ENCODE measurements at regions not wholly inside any gene's neighbourhood (a gene's known extent, or its start where the extent isn't known, plus 50 kb on each side); places are given as distances from the start of the nearest gene placed in this dataset.
"Not testable (repeated sequence)": the region's sequence is repeated elsewhere in the genome, so short reads cannot be mapped to it uniquely, and the experiment has no call there.

DNA sequence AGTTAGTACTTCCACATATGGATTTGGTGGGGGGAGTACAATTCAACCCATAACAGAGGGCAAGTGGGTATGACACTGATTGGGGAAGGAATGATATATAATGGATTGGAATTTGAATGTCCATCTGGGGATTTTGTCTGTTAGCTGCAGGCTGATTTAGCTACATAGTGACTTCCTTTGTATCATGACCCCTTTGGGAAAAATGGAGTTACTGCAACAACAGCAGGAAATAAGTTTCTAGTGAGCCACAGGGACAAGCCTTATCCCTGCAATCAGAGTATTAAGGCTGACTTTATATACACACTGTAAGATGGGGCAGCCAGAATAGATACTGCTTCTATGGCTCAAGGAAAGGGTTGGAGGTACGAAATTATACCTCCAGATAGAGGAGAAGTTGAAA is 404.4 kb upstream of the MEIS1 start:
- no peak for DNase-seq (ENCODE audit: low spot score)

- no peak for DNase-seq (ENCODE audit: low spot score)
Observed at GRCh38 chr2:66024391-66024790, 410.5 kb upstream of the MEIS1 start.

DNA sequence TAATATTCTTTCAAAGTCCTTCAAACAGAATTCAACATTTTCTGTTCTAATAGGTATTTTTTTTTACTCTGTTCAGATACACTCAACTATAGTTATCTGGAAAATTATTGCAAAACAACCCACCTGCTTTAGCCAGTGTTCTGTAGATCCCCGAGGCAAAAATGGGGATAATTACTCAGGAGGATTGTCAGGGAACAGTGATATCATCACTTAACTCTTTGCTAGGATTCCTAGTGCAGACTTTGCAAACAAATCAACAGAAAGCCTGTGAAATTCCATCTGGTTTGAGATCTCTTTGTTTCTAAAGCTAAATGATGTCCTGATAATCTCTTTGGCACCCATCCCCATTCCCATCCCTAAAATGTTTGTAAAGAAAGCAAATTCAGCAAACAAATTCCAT is 413.6 kb upstream of the MEIS1 start:
- DNase-seq (ENCODE audit: low spot score): no peak

- DNase-seq (ENCODE audit: low spot score): no peak
Observed at GRCh38 chr2:66017763-66018162, 417.2 kb upstream of the MEIS1 start.

GRCh38 chr2:66014450-66014849 is 420.5 kb upstream of the MEIS1 start:
- no peak for DNase-seq (ENCODE audit: low spot score)

DNA sequence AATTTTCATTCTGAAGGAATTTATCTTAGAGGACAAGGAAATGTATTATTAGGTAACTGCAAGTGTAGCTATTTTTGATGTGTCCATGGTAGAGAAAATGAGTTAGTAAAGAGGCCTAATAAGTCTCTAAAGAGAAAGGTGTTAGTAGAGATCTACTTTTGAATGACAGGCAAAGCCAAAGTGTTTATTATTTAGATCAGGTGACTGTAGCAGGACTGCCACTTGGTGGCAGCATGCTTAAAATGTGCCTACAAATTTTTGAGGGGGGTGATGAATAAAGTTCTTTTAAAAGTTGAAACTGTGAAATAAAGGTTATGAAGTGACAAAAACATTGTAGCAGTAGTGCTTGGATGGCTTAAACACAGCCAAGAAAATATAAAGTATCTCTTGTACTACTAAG is 421.5 kb upstream of the MEIS1 start:
- no peak for DNase-seq (ENCODE audit: low spot score)

DNA sequence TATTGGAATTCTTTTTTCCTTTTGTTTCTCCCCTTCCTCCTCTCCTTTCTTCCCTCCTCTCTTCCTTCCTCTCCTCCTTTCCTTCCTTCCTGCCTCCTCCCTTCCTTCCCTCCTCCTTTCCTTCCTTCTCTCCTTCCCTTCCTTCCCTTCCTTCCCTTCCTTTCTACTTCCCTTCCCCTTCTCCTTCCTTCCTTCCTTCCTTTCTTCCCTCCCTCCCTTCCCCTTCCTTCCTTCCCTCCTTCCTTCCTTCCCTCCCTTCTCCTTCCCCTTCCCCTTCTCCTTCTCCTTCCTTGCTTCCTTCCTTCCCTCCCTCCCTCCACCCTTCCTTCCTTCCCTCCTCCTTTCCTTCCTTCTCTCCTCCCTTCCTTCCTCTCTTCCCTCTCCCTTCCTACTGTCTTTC is 431.0 kb upstream of the MEIS1 start:
- no peak for DNase-seq (ENCODE audit: low spot score)

DNA sequence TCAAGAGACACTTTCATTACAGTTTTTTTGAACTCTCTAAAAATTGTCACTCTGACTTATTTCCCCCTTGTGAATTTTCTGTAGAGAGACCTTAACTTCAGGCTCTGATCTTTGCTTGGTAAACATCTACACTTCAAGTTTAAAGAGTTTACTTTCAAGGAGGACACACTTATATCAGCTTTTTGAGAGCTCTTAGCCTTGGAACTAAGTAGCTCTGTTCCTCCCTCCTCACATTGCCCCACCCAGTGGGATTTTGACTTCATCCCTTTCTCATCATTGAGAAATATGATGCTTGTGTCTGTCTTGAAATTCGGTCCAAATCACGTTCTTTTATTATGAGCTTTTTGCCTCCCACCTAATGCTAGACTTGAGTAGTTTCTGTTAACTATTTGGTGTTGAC is 433.4 kb upstream of the MEIS1 start:
- DNase-seq (ENCODE audit: low spot score): no peak

DNA sequence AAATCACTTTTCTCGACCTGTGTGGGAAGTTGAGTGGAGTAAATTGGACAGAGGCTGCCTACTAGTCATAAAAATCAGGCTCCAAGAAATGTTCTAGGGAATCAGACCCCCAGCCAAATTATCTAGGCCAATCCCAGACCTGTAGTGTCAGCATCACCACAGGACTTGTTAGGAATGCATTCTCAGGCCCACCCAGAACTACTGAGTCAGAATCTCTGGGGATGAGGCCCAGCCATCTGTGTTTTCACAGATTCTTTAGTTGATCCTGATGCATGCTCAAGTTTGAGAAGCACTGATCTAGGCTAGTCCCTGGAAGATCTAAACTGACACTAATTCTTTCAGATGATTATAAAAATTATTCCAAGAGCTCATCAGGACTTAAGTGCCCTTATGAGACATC is 434.0 kb upstream of the MEIS1 start:
- DNase-seq (ENCODE audit: low spot score): no peak

GRCh38 chr2:65999796-66000195 is 435.1 kb upstream of the MEIS1 start:
- DNase-seq (ENCODE audit: low spot score): no peak

DNA sequence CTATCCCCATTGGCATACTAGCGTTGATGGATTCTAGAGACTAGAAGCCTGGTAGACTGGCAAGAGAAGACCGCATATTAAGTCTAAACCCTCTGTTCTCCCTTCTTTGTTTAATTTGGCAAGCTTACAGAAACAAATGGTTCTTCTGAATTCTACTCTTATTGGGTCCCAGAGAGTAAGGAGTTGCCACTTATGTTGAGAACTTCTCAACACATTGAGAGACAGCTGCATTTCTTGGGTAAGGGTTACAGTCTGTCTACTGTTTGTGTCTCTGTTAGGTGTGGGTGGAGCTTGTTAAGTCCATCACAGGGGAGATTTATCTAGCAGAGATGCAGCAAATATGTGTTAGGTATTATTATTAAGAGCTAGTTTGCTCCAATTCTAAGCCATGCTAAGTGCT is 435.8 kb upstream of the MEIS1 start:
- DNase-seq (ENCODE audit: low spot score): no peak

DNA sequence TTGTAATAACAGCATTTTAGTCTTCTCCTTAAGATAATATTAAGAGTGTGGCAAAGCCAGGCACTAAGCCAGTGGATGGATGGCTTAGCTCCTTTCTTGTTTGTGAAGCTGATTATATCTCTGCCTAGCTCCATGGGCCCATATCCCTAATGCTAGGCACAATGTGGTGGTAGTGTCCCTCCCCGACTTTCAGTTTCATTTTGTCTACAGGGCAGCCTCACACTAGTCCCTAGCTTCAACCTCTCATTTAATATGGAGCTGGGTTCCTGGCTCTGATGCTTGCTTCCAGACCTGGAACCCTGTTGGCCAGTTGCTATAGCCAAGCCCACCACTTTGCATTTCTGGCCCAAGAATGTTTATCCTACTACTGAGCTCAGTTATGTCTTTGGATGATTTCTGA is 437.0 kb upstream of the MEIS1 start:
- DNase-seq (ENCODE audit: low spot score): no peak

DNA sequence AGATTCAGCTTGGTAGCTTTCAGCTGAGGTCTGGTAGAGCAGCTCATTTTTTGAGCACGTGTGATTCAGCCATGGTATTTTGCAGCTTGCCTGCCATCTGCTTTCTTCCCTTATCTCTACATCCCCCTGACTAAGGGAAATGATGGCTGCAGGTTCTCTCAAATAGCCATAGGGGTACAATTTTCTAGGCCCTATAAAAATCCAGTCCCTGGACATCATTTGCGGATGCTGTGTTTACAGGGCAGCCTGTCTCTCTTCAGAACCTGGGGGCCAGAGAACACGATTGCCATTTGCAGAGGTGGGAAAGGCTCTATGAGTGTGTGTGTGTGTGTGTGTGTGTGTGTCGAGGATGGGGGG is 442.7 kb upstream of the MEIS1 start:
- no peak for DNase-seq (ENCODE audit: low spot score)

DNA sequence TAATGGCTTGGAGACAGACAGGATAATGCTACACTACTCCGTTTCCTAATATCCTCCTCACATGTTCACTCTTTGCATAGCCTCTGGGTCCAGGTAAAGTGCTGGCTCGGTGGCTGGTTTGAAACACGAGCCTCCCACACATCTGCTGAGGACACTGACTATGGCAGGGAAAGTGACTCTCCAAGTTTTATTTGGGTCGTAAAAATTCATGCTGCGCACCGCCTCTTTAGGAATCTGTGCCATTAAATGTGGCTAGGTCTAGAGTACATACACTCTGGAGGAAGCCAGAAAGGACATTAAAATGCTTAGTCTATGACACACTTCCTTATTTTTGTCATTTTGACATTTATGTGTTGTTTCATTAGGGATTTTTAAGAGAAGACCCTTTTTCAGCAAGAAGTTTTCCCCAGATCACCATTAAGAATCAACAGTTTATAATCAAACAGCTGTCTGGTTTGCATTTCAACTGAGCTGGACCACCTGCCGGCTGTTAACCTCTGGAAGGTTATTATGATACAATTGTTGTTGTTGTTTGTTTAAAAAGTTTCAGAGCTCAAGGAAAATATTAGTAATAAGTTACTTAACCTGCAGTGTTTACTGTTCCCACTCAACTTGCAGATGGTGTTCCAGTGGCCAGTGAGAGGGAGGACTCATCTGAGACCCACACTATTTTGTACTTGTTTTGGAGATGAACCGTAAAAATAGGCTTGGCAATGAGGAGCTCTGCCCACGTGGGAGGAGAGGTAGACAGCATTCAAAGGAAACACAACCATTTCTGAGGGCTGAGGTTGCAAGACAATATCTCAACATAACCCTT is 443.3 kb upstream of the MEIS1 start:
- no peak for DNase-seq (ENCODE audit: low spot score)

DNA sequence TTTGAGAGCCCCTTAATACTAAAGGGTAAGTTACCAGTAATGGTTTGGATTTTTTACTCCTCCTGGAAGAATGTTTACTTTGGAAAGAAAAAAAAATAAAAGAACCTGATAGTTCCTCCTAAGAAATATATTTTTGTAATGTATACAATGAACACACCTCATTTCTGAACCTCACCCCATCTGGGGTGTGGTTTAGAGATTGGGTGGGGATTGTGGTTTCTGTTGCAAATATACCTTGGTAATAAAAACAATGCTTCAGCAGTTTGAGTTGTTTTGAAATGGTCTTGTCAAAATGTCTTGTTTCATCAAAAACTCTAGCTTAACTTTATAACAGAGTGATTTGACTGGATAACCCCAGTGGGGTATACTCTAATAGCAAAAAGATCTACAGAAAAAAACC is 448.9 kb upstream of the MEIS1 start:
- DNase-seq (ENCODE audit: low spot score): no peak

- no peak for DNase-seq (ENCODE audit: low spot score)
Observed at GRCh38 chr2:65980531-65980930, 454.4 kb upstream of the MEIS1 start.

GRCh38 chr2:65979446-65979845 is 455.5 kb upstream of the MEIS1 start:
- no peak for DNase-seq (ENCODE audit: low spot score)

- DNase-seq (ENCODE audit: low spot score): no peak
Observed at GRCh38 chr2:65974067-65974723, 460.7 kb upstream of the MEIS1 start.

DNA sequence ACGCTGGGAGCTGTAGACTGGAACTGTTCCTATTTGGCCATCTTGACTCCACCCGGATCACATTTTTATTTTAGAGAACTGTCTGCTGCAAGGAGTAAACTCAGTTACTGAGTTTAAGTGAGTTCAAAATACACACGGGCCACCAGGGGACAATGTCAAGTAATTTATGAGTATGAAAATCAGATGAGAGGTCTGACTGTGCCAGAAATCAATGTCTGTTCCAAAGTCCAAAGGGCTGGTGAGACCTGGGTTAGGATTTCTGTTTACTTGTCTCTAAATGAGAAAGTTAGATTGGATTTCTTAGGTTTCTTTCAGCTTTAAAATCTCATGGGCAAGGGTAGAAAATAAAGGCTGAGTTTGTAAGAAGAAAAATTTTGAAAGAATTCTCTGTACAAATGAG is 465.8 kb upstream of the MEIS1 start:
- DNase-seq (ENCODE audit: low spot score): no peak

DNA sequence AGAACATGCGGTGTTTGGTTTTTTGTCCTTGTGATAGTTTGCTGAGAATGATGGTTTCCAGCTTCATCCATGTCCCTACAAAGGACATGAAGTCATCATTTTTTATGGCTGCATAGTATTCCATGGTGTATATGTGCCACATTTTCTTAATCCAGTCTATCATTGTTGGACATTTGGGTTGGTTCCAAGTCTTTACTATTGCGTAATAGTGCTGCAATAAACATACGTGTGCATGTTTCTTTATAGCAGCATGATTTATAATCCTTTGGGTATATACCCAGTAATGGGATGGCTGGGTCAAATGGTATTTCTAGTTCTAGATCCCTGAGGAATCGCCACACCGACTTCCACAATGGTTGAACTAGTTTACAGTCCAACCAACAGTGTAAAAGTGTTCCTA is 471.6 kb upstream of the MEIS1 start:
- not testable (repeated sequence) for DNase-seq (ENCODE audit: low spot score)

DNA sequence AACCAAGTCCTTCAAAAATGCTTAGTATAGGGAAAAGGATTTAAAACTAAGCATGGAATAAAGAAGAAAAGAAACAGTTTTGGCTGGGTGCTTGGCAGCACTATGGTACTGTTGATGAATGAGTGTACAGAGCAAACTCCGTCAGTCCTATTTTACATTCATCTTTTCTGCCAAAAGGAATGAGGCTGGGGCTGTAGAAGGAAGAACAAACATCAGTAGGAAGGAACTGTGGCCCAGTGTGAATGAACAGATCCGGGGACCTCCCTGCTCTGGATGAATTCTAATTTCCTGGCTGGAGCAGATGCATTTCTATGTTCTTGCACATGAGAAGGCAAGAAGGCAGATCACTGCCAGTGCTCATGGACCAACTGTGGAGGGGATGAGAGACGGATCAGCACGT is 474.0 kb upstream of the MEIS1 start:
- DNase-seq (ENCODE audit: low spot score): no peak

GRCh38 chr2:65957886-65958285 is 477.0 kb upstream of the MEIS1 start:
- DNase-seq (ENCODE audit: low spot score): no peak

DNA sequence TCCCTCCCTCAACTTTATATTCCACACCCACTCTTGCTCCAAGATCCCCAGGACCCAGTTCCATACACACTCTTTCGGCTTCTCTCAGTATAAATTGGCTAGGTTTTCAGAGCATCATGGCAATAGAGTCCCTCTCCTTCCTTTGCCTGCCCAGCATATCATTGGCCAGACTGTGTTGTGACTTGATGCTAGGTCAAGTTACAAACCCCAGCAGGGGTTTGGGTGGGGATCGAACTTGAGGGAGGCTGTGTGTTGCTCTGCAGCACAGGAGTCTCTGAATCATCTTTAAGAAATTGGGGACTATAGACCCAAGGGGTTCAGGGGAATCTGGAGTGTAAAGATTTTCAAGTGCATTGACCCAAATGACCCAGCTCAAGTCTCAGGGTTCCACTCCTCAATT is 477.5 kb upstream of the MEIS1 start:
- no peak for DNase-seq (ENCODE audit: low spot score)

- no peak for DNase-seq (ENCODE audit: low spot score)
Observed at GRCh38 chr2:65955259-65955658, 479.7 kb upstream of the MEIS1 start.
